H1 (cell line): ENCODE measurements at regions not wholly inside any gene's neighbourhood (a gene's known extent, or its start where the extent isn't known, plus 50 kb on each side); places are given as distances from the start of the nearest gene placed in this dataset.

Experiments
- CTCF ChIA-PET: fragments of 300-600 bp; sonication (Branson Sonifier 250); formaldehyde crosslinking; loops from one replicate; lab custom pipeline; 2021; ENCODE audit not compliant: partially characterized antibody; lab: Charles Lee
- POLR2A ChIA-PET: fragments of 300-600 bp; sonication (Branson Sonifier 250); formaldehyde crosslinking; loops from one replicate; lab custom pipeline; 2021; ENCODE audit warnings: inconsistent platforms; ENCODE audit not compliant: partially characterized antibody; lab: Charles Lee
- DNase-seq, 2 experiments: peaks; one replicate each; pipeline versions ENCODE4 v3.0.0 to v3.0.0-alpha.2; 2010 to 2022; ENCODE audit warnings: low spot score in 2 of 2, low read depth in 1 of 2, mixed read lengths in 1 of 2
- FAIRE-seq: peaks from 2 replicates; lab custom pipeline; 2011; peaks lifted over from hg19 to GRCh38; lab: Jason Lieb, UNC
- H2AFZ ChIP-seq: 2 replicates; pipeline ENCODE4 v1.8.1; 2012; ENCODE audit warnings: low read length, inconsistent platforms
- H2AK5ac ChIP-seq: 2 replicates; pipeline ENCODE4 v1.6.1; 2013; ENCODE audit warnings: low read depth, low read length
- H2BK120ac ChIP-seq: replicated peaks from 2 replicates; pipeline ENCODE3; 2013; ENCODE audit warnings: low read depth, low read length, inconsistent platforms
- H2BK12ac ChIP-seq: 2 replicates; pipeline ENCODE4 v1.6.1; 2013; ENCODE audit warnings: low read depth, low read length
- H2BK15ac ChIP-seq: 2 replicates; pipeline ENCODE4 v1.6.1; 2013; ENCODE audit warnings: low read length
- H2BK20ac ChIP-seq: 2 replicates; pipeline ENCODE4 v1.6.1; 2013; ENCODE audit warnings: low read length
- H2BK5ac ChIP-seq: 2 replicates; pipeline ENCODE4 v1.6.1; 2013; ENCODE audit warnings: low read depth, low read length
- H3K14ac ChIP-seq: 2 replicates; pipeline ENCODE4 v1.6.1; 2013; ENCODE audit warnings: inconsistent platforms; ENCODE audit not compliant: insufficient read length
- H3K18ac ChIP-seq: 2 replicates; pipeline ENCODE4 v1.6.1; 2013; ENCODE audit warnings: low read length; ENCODE audit errors: extremely low read depth
- H3K23ac ChIP-seq: 2 replicates; pipeline ENCODE4 v1.6.1; 2013; ENCODE audit warnings: inconsistent platforms; ENCODE audit not compliant: insufficient read length
- H3K23me2 ChIP-seq: 2 replicates; pipeline ENCODE4 v1.6.1; 2013; ENCODE audit warnings: low read depth, low read length
- H3K27ac ChIP-seq: 2 replicates; pipeline ENCODE4 v1.6.1; 2011; ENCODE audit warnings: low read depth, low read length, inconsistent platforms
- H3K27me3 ChIP-seq, 4 experiments: replicated peaks in 1 of 4; 1 replicate in 1 of 4; 2 replicates in 3 of 4; pipeline versions ENCODE4 v1.6.1 to v1.8.1; 2011 to 2013; ENCODE audit warnings: low read length in 3 of 4, mild to moderate bottlenecking in 3 of 4, inconsistent platforms in 2 of 4, mixed read lengths in 2 of 4, moderate library complexity in 1 of 4; ENCODE audit not compliant: control insufficient read depth in 3 of 4, insufficient read depth in 3 of 4; ENCODE audit errors: extremely low read depth in 1 of 4
- H3K36me3 ChIP-seq, 4 experiments: 2 replicates each; pipeline versions ENCODE4 v1.6.1 to v1.8.1; 2011 to 2013; ENCODE audit warnings: mild to moderate bottlenecking in 4 of 4, low read length in 3 of 4, moderate library complexity in 2 of 4, control low read depth in 1 of 4, inconsistent platforms in 1 of 4; ENCODE audit not compliant: insufficient read depth in 4 of 4, control insufficient read depth in 2 of 4
- H3K4ac ChIP-seq: replicated peaks from 2 replicates; pipeline ENCODE3; 2013; ENCODE audit warnings: low read length, low read depth, mixed read lengths, inconsistent platforms; ENCODE audit not compliant: insufficient read length
- H3K4me1 ChIP-seq, 4 experiments: replicated peaks in 1 of 4; 1 replicate in 1 of 4; 2 replicates in 3 of 4; pipeline versions ENCODE4 v1.6.1 to v1.8.1; 2011 to 2013; ENCODE audit warnings: low read length in 3 of 4, inconsistent platforms in 2 of 4, mixed read lengths in 1 of 4; ENCODE audit not compliant: insufficient read depth in 4 of 4, control insufficient read depth in 3 of 4
- H3K4me2 ChIP-seq, 2 experiments: 2 replicates each; pipeline versions ENCODE4 v1.6.1 to v1.8.1; 2011 to 2013; ENCODE audit warnings: low read depth in 2 of 2, low read length in 2 of 2, control low read depth in 1 of 2, inconsistent platforms in 1 of 2, mild to moderate bottlenecking in 1 of 2; ENCODE audit not compliant: insufficient read depth in 1 of 2
- H3K4me3 ChIP-seq, 4 experiments: fragments of 200-600, 300-600 bp in 1 of 4; sonication (generic), shearing (Covaris generic), sonication (Bioruptor Twin) in 1 of 4; 2 replicates each; pipeline versions ENCODE4 v1.5.1 to v1.8.1; 2011 to 2016; ENCODE audit warnings: low read length in 4 of 4, low read depth in 3 of 4, control low read depth in 2 of 4, inconsistent platforms in 2 of 4, mild to moderate bottlenecking in 2 of 4, mixed read lengths in 1 of 4, moderate library complexity in 1 of 4; ENCODE audit not compliant: insufficient read depth in 2 of 4; ENCODE audit errors: extremely low read depth in 1 of 4
- H3K56ac ChIP-seq: replicated peaks from 2 replicates; pipeline ENCODE3; 2013; ENCODE audit warnings: low read depth, mild to moderate bottlenecking, mixed read lengths, low read length, inconsistent platforms; ENCODE audit not compliant: insufficient read length
- H3K79me1 ChIP-seq: 2 replicates; pipeline ENCODE4 v1.6.1; 2013; ENCODE audit warnings: low read depth, low read length, control low read depth
- H3K79me2 ChIP-seq, 2 experiments: 2 replicates each; pipeline versions ENCODE4 v1.6.1 to v1.8.1; 2012 to 2013; ENCODE audit warnings: low read length in 2 of 2, mild to moderate bottlenecking in 2 of 2, inconsistent platforms in 1 of 2; ENCODE audit not compliant: insufficient read depth in 2 of 2, control insufficient read depth in 1 of 2
- H3K9ac ChIP-seq, 4 experiments: replicated peaks in 1 of 4; 1 replicate in 1 of 4; 2 replicates in 3 of 4; pipeline versions ENCODE4 v1.6.1 to v1.8.1; 2011 to 2013; ENCODE audit warnings: low read depth in 3 of 4, low read length in 3 of 4, control low read depth in 2 of 4, mild to moderate bottlenecking in 2 of 4, moderate library complexity in 2 of 4, inconsistent platforms in 1 of 4; ENCODE audit errors: extremely low read depth in 1 of 4
- H3K9me3 ChIP-seq, 2 experiments: 2 replicates each; pipeline versions ENCODE4 v1.6.1 to v1.8.1; 2012 to 2013; ENCODE audit warnings: mild to moderate bottlenecking in 2 of 2, moderate library complexity in 2 of 2, control low read depth in 1 of 2, inconsistent platforms in 1 of 2, low read depth in 1 of 2, low read length in 1 of 2, mixed read lengths in 1 of 2; ENCODE audit not compliant: insufficient read depth in 2 of 2
- H4K20me1 ChIP-seq, 2 experiments: replicated peaks in 1 of 2; 2 replicates each; pipeline versions ENCODE3 to v1.8.1; 2011 to 2013; ENCODE audit warnings: inconsistent platforms in 2 of 2, low read length in 2 of 2, mild to moderate bottlenecking in 1 of 2; ENCODE audit not compliant: insufficient read depth in 2 of 2, control insufficient read depth in 1 of 2
- H4K5ac ChIP-seq: 2 replicates; pipeline ENCODE4 v1.6.1; 2013; ENCODE audit warnings: low read length, low read depth, mixed read lengths, inconsistent platforms; ENCODE audit not compliant: insufficient read length
- H4K8ac ChIP-seq: 2 replicates; pipeline ENCODE4 v1.8.0; 2013; ENCODE audit warnings: mild to moderate bottlenecking, moderate library complexity, low read length, inconsistent platforms; ENCODE audit not compliant: insufficient read depth; ENCODE audit errors: extremely low read depth
- H4K91ac ChIP-seq: replicated peaks from 2 replicates; pipeline ENCODE3; 2013; ENCODE audit warnings: low read length, mixed read lengths, inconsistent platforms; ENCODE audit not compliant: insufficient read length
- CTBP2 ChIP-seq: IDR thresholded peaks from 2 replicates; pipeline ENCODE4 v1.7.0; 2011; ENCODE audit warnings: borderline replicate concordance, mild to moderate bottlenecking, moderate library complexity, mixed read lengths, low read length; ENCODE audit not compliant: insufficient read depth, insufficient read length
- EGR1 ChIP-seq: IDR thresholded peaks from 2 replicates; pipeline ENCODE4 v1.6.1; 2011; ENCODE audit warnings: low read depth, low read length, borderline replicate concordance
- EP300 ChIP-seq, 2 experiments: IDR thresholded peaks; 1 replicate in 1 of 2; 2 replicates in 1 of 2; pipeline ENCODE4 v1.6.1; 2011 to 2012; ENCODE audit warnings: low read depth in 2 of 2, low read length in 2 of 2, mild to moderate bottlenecking in 2 of 2, borderline replicate concordance in 1 of 2, inconsistent platforms in 1 of 2, moderate library complexity in 1 of 2
- FOSL1 ChIP-seq: IDR thresholded peaks from 2 replicates; pipeline ENCODE4 v1.6.1; 2011; ENCODE audit warnings: mild to moderate bottlenecking, low read depth, low read length, moderate library complexity; ENCODE audit not compliant: insufficient read depth
- GABPA ChIP-seq: IDR thresholded peaks from 2 replicates; pipeline ENCODE4 v1.6.1; 2011; ENCODE audit warnings: mild to moderate bottlenecking, low read length, moderate library complexity, borderline replicate concordance; ENCODE audit not compliant: insufficient read depth
- JUN ChIP-seq: IDR thresholded peaks from 2 replicates; pipeline ENCODE4 v1.6.1; 2011; ENCODE audit warnings: low read depth, mild to moderate bottlenecking, improper control_type of control experiment, low read length
- KDM5A ChIP-seq: fragments of 200-600 bp; IDR thresholded peaks from 2 replicates; pipeline ENCODE4 v1.7.1; 2012; ENCODE audit warnings: mild to moderate bottlenecking, low read length, inconsistent platforms, mixed read lengths
- NRF1 ChIP-seq: IDR thresholded peaks from 2 replicates; pipeline ENCODE4 v1.6.1; 2011; ENCODE audit warnings: mild to moderate bottlenecking, low read depth, low read length, improper control_type of control experiment
- POLR2A ChIP-seq, 2 experiments: IDR thresholded peaks; 1 replicate in 1 of 2; 2 replicates in 1 of 2; pipeline ENCODE4 v1.6.1; 2011; ENCODE audit warnings: low read depth in 2 of 2, low read length in 2 of 2, mild to moderate bottlenecking in 2 of 2; ENCODE audit errors: control extremely low read depth in 1 of 2
- POU5F1 ChIP-seq: IDR thresholded peaks from 2 replicates; pipeline ENCODE4 v1.6.1; 2011; ENCODE audit warnings: low read depth, mild to moderate bottlenecking, low read length, moderate library complexity
- RXRA ChIP-seq: IDR thresholded peaks from 2 replicates; pipeline ENCODE4 v1.6.1; 2011; ENCODE audit warnings: low read depth, mild to moderate bottlenecking, low read length, moderate library complexity; ENCODE audit not compliant: insufficient read depth
- SIN3A ChIP-seq, 2 experiments: IDR thresholded peaks in 1 of 2; conservative IDR thresholded peaks in 1 of 2; 2 replicates each; pipeline ENCODE4 v1.6.1; 2011 to 2012; ENCODE audit warnings: low read length in 2 of 2, improper control_type of control experiment in 1 of 2, low read depth in 1 of 2, mild to moderate bottlenecking in 1 of 2
- SIX5 ChIP-seq: IDR thresholded peaks from 2 replicates; pipeline ENCODE4 v1.6.1; 2011; ENCODE audit warnings: mild to moderate bottlenecking, low read depth, low read length
- SP2 ChIP-seq: IDR thresholded peaks from 2 replicates; pipeline ENCODE4 v1.6.1; 2012; ENCODE audit warnings: mild to moderate bottlenecking, low read length, inconsistent platforms
- SUZ12 ChIP-seq: fragments of 200-600 bp; sonication (generic); IDR thresholded peaks from 2 replicates; pipeline ENCODE4 v1.6.1; 2012; ENCODE audit warnings: mild to moderate bottlenecking, inconsistent platforms, low read length, moderate library complexity, mixed read lengths
- WGBS, 2 experiments: shearing (Covaris generic) in 1 of 2; methylation state at CpG; one replicate each; pipeline versions ENCODE4 v1.1.6 to v1.1.7; 2013 to 2015; ENCODE audit warnings: low lambda C conversion rate in 2 of 2, mixed read lengths in 2 of 2, inconsistent platforms in 1 of 2, low coverage in 1 of 2, missing lambda C conversion rate in 1 of 2; ENCODE audit not compliant: insufficient replicate concordance in 2 of 2, insufficient coverage in 1 of 2, insufficient read length in 1 of 2; ENCODE audit errors: extremely low coverage in 1 of 2, missing lambda C conversion rate in 1 of 2; 5-methylcytosine and 5-hydroxymethylcytosine counted together

DNA sequence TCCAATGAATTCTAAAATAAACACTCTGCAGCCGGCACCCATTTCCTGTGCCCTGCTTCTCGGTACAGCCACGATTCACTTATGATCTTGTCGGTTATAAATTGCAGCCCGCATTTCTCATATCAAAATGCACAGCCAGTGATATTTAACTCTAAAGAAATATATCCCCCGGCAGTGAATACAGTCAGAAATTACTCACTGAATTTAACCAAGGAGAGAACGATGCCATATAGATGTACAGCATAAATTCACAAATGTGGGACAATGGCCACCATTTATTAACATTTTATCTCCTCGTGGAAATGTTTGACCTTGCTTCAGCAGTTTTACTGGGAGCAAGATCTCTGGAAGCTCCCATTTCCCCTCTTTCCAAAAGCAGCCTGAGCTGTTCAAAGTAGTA lies 1517.8 kb downstream of the BRD1 start:
- Histone ChIP-seq H3K79me1 (no peaks in the 10 kb centered on the region), H2AK5ac (no peak overlapping the region), H3K9ac (no peak overlapping the region), H2BK5ac (no peak overlapping the region), H3K4me3 (no peak overlapping the region), H3K56ac (no peak overlapping the region), H2AFZ (no peak overlapping the region), H3K18ac (no peak overlapping the region), H4K5ac (no peak overlapping the region), H3K4me2 (no peak overlapping the region), H4K20me1 (no peaks in the 10 kb centered on the region), H3K4ac (no peak overlapping the region), H3K14ac (no peak overlapping the region), H3K4me1 (peaks cover 0 to 3% (median 0%) of the 10 kb centered on the region in 4 experiments; a peak in 2 of 7 replicates), H3K9me3 (no peaks in the 10 kb centered on the region; a peak in 1 of 4 replicates), H3K79me2 (no peaks in the 10 kb centered on the region), H3K36me3 (no peaks in the 10 kb centered on the region), H4K8ac (no peak overlapping the region), H3K23ac (no peak overlapping the region), H2BK15ac (no peak overlapping the region), H4K91ac (no peak overlapping the region), H2BK20ac (no peak overlapping the region), H3K27me3 (no peaks in the 10 kb centered on the region), H3K23me2 (no peaks in the 10 kb centered on the region; the same call in 1 of the 2 replicates), H2BK120ac (no peak overlapping the region), H3K27ac (no peak overlapping the region), H2BK12ac (no peak overlapping the region)
- ChIA-PET CTCF (interaction anchor here (1.1 kb wide), 1 partner anchor 181 kb away, joined by 3 read pairs; no protein-coding TSS in a partner anchor), POLR2A (no interaction called here)
- DNase-seq = no peak
- WGBS, 2 experiments = 95% methylated on average over 8 of the region's 8 CpGs; no CpG with 5 or more reads in 1 of the 2 experiments
- FAIRE-seq = no peak
- TF ChIP-seq RXRA (no peak), EP300 (IDR thresholded peaks at IDR 0.05; ENCODE audit: borderline replicate concordance in 1 of 2, low read depth in 2 of 2, low read length in 2 of 2) (no peak), SIN3A (conservative IDR thresholded peaks at IDR 0.05 in 1 of 2, IDR thresholded peaks at IDR 0.05 in 1 of 2; ENCODE audit: low read depth in 1 of 2, low read length in 2 of 2) (no peak), CTBP2 (no peak), FOSL1 (no peak), SIX5 (no peak), SUZ12 (no peak), GABPA (no peak), JUN (no peak), SP2 (no peak), POLR2A (IDR thresholded peaks at IDR 0.05; ENCODE audit: control extremely low read depth in 1 of 2, low read depth in 2 of 2, low read length in 2 of 2) (no peak), POU5F1 (no peak), NRF1 (no peak), EGR1 (no peak), KDM5A (no peak)
